ENCODE measurements at regions not wholly inside any gene's neighbourhood (a gene's known extent, or its start where the extent isn't known, plus 50 kb on each side); places are given as distances from the start of the nearest gene placed in this dataset.

- TF ChIP-seq CTCF (IDR thresholded peaks at IDR 0.05; ENCODE audit: insufficient read depth, low read length) (no peak), REST (IDR thresholded peaks at IDR 0.05; ENCODE audit: insufficient replicate concordance, low read depth) (no peak)
Observed at GRCh38 chr12:61563665-61564450, 696.3 kb upstream of the USP15 start.
